Mesenchymal stem cell (in vitro differentiated cells and primary cell): ENCODE measurements at regions not wholly inside any gene's neighbourhood (a gene's known extent, or its start where the extent isn't known, plus 50 kb on each side); places are given as distances from the start of the nearest gene placed in this dataset.
A peak's percentile ranks its signal among the peaks of the same experiment; 100 is the strongest.

Source experiments
- DNase-seq: peaks from one replicate; pipeline ENCODE4 v3.0.0-alpha.2; 2013
- H2AFZ ChIP-seq: one replicate; pipeline ENCODE4 v1.6.1; 2013; ENCODE audit warnings: low read depth, mild to moderate bottlenecking, control low read depth, inconsistent platforms, low read length, moderate library complexity
- H2AK5ac ChIP-seq: 2 replicates; pipeline ENCODE4 v1.6.1; 2013; ENCODE audit warnings: low read length, moderate library complexity, mild to moderate bottlenecking, inconsistent platforms; ENCODE audit not compliant: severe bottlenecking
- H2BK120ac ChIP-seq: one replicate; pipeline ENCODE4 v1.6.1; 2013; ENCODE audit warnings: low read depth, mild to moderate bottlenecking, inconsistent platforms, low read length, moderate library complexity
- H2BK12ac ChIP-seq, 2 experiments: one replicate each; pipeline ENCODE4 v1.6.1; 2013; ENCODE audit warnings: inconsistent platforms in 2 of 2, low read length in 2 of 2, mild to moderate bottlenecking in 2 of 2, moderate library complexity in 2 of 2, control low read depth in 1 of 2
- H2BK15ac ChIP-seq: one replicate; pipeline ENCODE4 v1.6.1; 2013; ENCODE audit warnings: mild to moderate bottlenecking, low read depth, inconsistent platforms; ENCODE audit not compliant: poor library complexity, severe bottlenecking
- H2BK5ac ChIP-seq: 2 replicates; pipeline ENCODE4 v1.6.1; 2013; ENCODE audit warnings: low read depth, mild to moderate bottlenecking, low read length, control low read depth, inconsistent platforms; ENCODE audit not compliant: poor library complexity, severe bottlenecking
- H3K14ac ChIP-seq, 2 experiments: one replicate each; pipeline ENCODE4 v1.6.1; 2013; ENCODE audit warnings: inconsistent platforms in 2 of 2, low read length in 2 of 2, control low read depth in 1 of 2, mild to moderate bottlenecking in 1 of 2, moderate library complexity in 1 of 2
- H3K18ac ChIP-seq, 2 experiments: one replicate each; pipeline ENCODE4 v1.6.1; 2013; ENCODE audit warnings: inconsistent platforms in 2 of 2, low read length in 2 of 2, control low read depth in 1 of 2, low read depth in 1 of 2, mild to moderate bottlenecking in 1 of 2
- H3K23ac ChIP-seq, 2 experiments: one replicate each; pipeline ENCODE4 v1.6.1; 2013; ENCODE audit warnings: inconsistent platforms in 2 of 2, low read length in 2 of 2, mild to moderate bottlenecking in 2 of 2, moderate library complexity in 2 of 2, control low read depth in 1 of 2
- H3K27ac ChIP-seq: 2 replicates; pipeline ENCODE4 v1.5.1; 2013; ENCODE audit warnings: mild to moderate bottlenecking, moderate library complexity, low read length, control low read depth, inconsistent platforms; ENCODE audit not compliant: poor library complexity, severe bottlenecking
- H3K27me3 ChIP-seq, 2 experiments: 2 replicates each; pipeline versions ENCODE4 v1.6.1 to v1.7.0; 2013; ENCODE audit warnings: low read length in 2 of 2, mild to moderate bottlenecking in 2 of 2, moderate library complexity in 2 of 2, control low read depth in 1 of 2, inconsistent platforms in 1 of 2; ENCODE audit not compliant: control insufficient read depth in 1 of 2, insufficient read depth in 1 of 2
- H3K36me3 ChIP-seq, 2 experiments: 2 replicates each; pipeline versions ENCODE4 v1.6.1 to v1.7.0; 2013; ENCODE audit warnings: low read length in 2 of 2, control low read depth in 1 of 2, inconsistent platforms in 1 of 2, low read depth in 1 of 2, mild to moderate bottlenecking in 1 of 2; ENCODE audit not compliant: insufficient read depth in 2 of 2, control insufficient read depth in 1 of 2
- H3K4ac ChIP-seq, 2 experiments: one replicate each; pipeline ENCODE4 v1.6.1; 2013; ENCODE audit warnings: inconsistent platforms in 2 of 2, low read length in 2 of 2, mild to moderate bottlenecking in 2 of 2, moderate library complexity in 2 of 2, control low read depth in 1 of 2, low read depth in 1 of 2
- H3K4me1 ChIP-seq: 2 replicates; pipeline ENCODE4 v1.6.1; 2013; ENCODE audit warnings: low read depth, low read length, control low read depth; ENCODE audit not compliant: control insufficient read depth, insufficient read depth
- H3K4me2 ChIP-seq: 2 replicates; pipeline ENCODE4 v1.6.1; 2013; ENCODE audit warnings: low read length, mild to moderate bottlenecking, inconsistent platforms; ENCODE audit not compliant: poor library complexity, severe bottlenecking
- H3K4me3 ChIP-seq, 2 experiments: 2 replicates each; pipeline versions ENCODE4 v1.5.1 to v1.7.0; 2013; ENCODE audit warnings: low read length in 2 of 2, mild to moderate bottlenecking in 2 of 2, control low read depth in 1 of 2, low read depth in 1 of 2; ENCODE audit not compliant: insufficient read depth in 1 of 2
- H3K79me1 ChIP-seq: replicated peaks from 2 replicates; pipeline ENCODE4 v1.6.1; 2013; ENCODE audit warnings: mild to moderate bottlenecking, control low read depth, low read length, inconsistent platforms; ENCODE audit not compliant: poor library complexity, severe bottlenecking
- H3K9ac ChIP-seq: 2 replicates; pipeline ENCODE4 v1.7.0; 2013; ENCODE audit warnings: mild to moderate bottlenecking, low read length, moderate library complexity
- H3K9me3 ChIP-seq: 2 replicates; pipeline ENCODE4 v1.7.0; 2013; ENCODE audit warnings: mild to moderate bottlenecking, low read length; ENCODE audit not compliant: control insufficient read depth
- H4K8ac ChIP-seq: one replicate; pipeline ENCODE4 v1.6.1; 2013; ENCODE audit warnings: inconsistent platforms, mild to moderate bottlenecking, low read length, moderate library complexity
- H4K91ac ChIP-seq: one replicate; pipeline ENCODE4 v1.6.1; 2013; ENCODE audit warnings: mild to moderate bottlenecking, low read length, inconsistent platforms
- WGBS: methylation state at CpG from one replicate; pipeline ENCODE4 v1.1.7; 2013; ENCODE audit warnings: mixed read lengths; 5-methylcytosine and 5-hydroxymethylcytosine counted together

DNA sequence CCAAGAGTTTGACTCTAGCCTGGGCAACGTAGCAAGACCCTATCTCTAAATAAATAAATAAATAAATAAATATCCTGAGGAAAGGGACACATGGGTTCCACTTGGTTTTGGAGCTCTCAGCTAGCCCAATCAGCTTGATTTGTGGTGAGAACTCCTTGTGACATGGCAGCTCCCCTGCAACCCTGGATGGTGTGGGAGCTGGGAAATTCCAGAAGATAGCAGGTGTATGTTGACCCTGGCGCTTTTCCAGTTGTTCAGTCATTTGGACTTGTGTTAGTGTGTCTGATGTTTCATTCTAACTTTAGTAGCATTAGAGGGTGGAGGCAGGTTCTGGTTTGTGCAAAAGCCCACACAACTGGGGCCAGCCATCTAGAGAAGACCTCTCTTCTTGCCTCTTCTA is 148.5 kb upstream of the NCAM1 start:
- Histone ChIP-seq H3K4ac (no peak overlapping the region), H3K18ac (no peak overlapping the region), H3K23ac (no peak overlapping the region), H3K36me3 (no peaks in the 10 kb centered on the region), H3K9me3 (peaks cover 14% of the 10 kb centered on the region), H3K79me1 (no peaks in the 10 kb centered on the region), H3K14ac (no peak overlapping the region), H3K9ac (no peak overlapping the region), H2BK12ac (no peak overlapping the region), H2BK120ac (no peak overlapping the region), H2BK15ac (no peak overlapping the region), H2BK5ac (no peak overlapping the region), H3K4me3 (no peak overlapping the region), H3K4me1 (no peaks in the 10 kb centered on the region), H3K27me3 (peaks cover 0 to 16% of the 10 kb centered on the region in 2 experiments), H4K8ac (no peak overlapping the region), H2AFZ (no peak overlapping the region), H3K4me2 (no peak overlapping the region), H2AK5ac (no peak overlapping the region), H3K27ac (no peak overlapping the region), H4K91ac (no peak overlapping the region)
- WGBS = 0% methylated on average over 1 of the region's 2 CpGs
- DNase-seq = no peak

DNA sequence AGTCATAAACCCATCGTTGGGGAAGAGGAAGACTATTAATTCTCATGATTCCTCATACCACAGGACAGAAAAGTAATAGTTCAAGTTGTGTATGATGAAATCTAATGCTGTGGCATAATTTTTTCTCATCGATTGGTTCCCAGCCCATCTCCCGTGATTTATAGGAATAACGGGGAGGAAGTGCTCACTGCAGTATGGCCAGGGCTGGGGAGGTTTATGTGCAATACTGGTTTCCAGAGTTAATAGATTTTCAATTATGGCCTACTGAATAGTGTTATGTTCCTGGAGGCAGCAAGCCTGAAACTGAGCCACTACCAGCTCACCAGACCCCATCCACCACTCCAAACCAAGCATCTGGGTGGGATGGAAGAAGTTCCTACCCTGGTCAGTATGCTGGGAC is 147.1 kb upstream of the NCAM1 start:
- Histone ChIP-seq H4K8ac (no peak overlapping the region), H2BK12ac (no peak overlapping the region), H3K9me3 (peaks cover 14% of the 10 kb centered on the region), H2BK15ac (no peak overlapping the region), H3K79me1 (no peaks in the 10 kb centered on the region), H3K27ac (no peak overlapping the region), H2BK5ac (no peak overlapping the region), H3K36me3 (no peaks in the 10 kb centered on the region), H3K9ac (no peak overlapping the region), H3K4me3 (no peak overlapping the region), H2AFZ (no peak overlapping the region), H3K23ac (no peak overlapping the region), H2BK120ac (no peak overlapping the region), H3K18ac (no peak overlapping the region), H3K4ac (no peak overlapping the region), H3K27me3 (peaks cover 0 to 15% of the 10 kb centered on the region in 2 experiments), H3K4me2 (no peak overlapping the region), H2AK5ac (no peak overlapping the region), H4K91ac (no peak overlapping the region), H3K4me1 (no peaks in the 10 kb centered on the region), H3K14ac (no peak overlapping the region)
- no peak for DNase-seq
- WGBS = 93% methylated on average over 3 of the region's 4 CpGs

DNA sequence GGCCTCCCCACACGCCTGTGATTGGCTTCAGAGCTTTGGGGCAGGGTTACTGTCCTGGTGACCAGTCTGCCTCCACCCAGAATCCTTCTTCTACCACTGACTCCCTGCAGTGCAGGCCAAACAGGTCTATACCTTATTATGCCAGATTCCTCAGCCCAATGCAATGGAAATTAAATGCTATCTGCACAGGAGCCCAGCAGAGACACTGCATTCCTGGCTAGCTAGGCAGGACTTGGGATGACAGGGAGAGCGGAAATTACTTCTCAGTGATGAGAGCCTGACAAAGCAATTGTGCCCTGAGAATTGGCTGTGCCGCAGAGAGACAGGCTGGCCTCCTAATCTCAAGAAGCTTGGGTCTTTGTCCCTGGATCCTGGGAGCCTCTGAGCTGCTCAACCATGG is 143.8 kb upstream of the NCAM1 start:
- no peak for DNase-seq
- H3K4me2 ChIP-seq = no peak overlapping the region
- no peak overlapping the region for H2BK12ac ChIP-seq
- no peak overlapping the region for H3K4me3 ChIP-seq
- no peaks in the 10 kb centered on the region for H3K4me1 ChIP-seq
- H2AFZ ChIP-seq = no peak overlapping the region
- H3K9me3 ChIP-seq = peaks cover 15% of the 10 kb centered on the region
- H3K4ac ChIP-seq = no peak overlapping the region
- no peak overlapping the region for H2BK5ac ChIP-seq
- no peak overlapping the region for H4K8ac ChIP-seq
- no peak overlapping the region for H3K14ac ChIP-seq
- no peak overlapping the region for H3K9ac ChIP-seq
- no peak overlapping the region for H2BK120ac ChIP-seq
- peaks cover 0 to 20% of the 10 kb centered on the region in 2 experiments for H3K27me3 ChIP-seq
- H3K18ac ChIP-seq = no peak overlapping the region
- no peak overlapping the region for H4K91ac ChIP-seq
- H3K36me3 ChIP-seq = no peaks in the 10 kb centered on the region
- no peak overlapping the region for H3K27ac ChIP-seq
- no peak overlapping the region for H2BK15ac ChIP-seq
- H2AK5ac ChIP-seq = no peak overlapping the region
- no peaks in the 10 kb centered on the region for H3K79me1 ChIP-seq
- H3K23ac ChIP-seq = no peak overlapping the region
- 53% methylated on average over 3 of the region's 3 CpGs for WGBS

DNA sequence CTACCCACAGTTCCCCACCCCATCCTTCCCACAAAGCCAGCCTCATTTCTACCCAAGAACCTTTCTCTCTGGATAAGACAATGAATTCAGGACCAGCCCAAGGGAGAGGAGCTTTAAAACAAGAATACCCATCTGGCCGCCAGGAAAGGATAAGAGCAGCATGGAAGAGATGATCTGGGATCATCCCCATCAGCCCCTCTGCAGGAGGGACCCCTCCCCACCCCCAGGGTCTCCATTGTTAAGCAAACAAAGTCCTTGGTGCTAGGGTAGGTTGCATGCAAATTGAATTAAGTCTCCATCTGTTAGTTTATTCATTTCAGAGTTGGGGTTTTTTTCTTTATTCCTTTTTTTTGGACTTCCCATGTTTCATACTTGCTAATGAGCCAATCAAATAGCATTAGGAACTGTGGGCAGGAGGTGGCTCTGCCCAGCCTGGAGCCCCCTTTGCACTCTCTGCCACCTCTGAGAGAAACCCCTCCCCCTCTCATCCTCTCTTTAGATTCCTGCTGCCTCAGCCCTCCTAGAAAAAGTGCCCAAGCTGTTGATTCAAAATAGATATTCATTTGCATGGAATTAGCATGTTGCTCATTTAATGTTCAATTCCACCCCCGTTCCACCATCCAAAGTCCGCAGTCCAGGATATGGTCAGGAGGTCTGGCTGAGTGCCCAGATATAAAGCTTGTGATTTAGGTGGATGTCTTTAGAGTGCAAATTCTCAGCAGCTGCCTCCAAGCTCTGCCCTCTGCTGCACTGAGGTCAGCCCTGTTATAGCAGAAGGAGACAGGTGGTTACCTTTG is 138.5 kb upstream of the NCAM1 start:
- Histone ChIP-seq H3K14ac (no peak overlapping the region), H2BK12ac (no peak overlapping the region), H3K23ac (peak overlapping the region in 1 of 2 experiments; percentile 72), H3K18ac (no peak overlapping the region), H4K8ac (no peak overlapping the region), H4K91ac (no peak overlapping the region), H3K4ac (no peak overlapping the region), H3K4me2 (no peak overlapping the region), H3K79me1 (no peaks in the 10 kb centered on the region), H3K4me1 (no peaks in the 10 kb centered on the region), H3K9ac (no peak overlapping the region), H3K27ac (no peak overlapping the region), H3K27me3 (peaks cover 0 to 15% of the 10 kb centered on the region in 2 experiments), H2AK5ac (no peak overlapping the region), H3K9me3 (peaks cover 6% of the 10 kb centered on the region), H2AFZ (no peak overlapping the region), H3K36me3 (no peaks in the 10 kb centered on the region), H2BK5ac (no peak overlapping the region), H2BK15ac (no peak overlapping the region), H3K4me3 (no peak overlapping the region), H2BK120ac (no peak overlapping the region)
- no peak for DNase-seq
- WGBS = 44% methylated on average over 3 of the region's 3 CpGs
